ACC112 (cell line): ENCODE measurements at regions not wholly inside any gene's neighbourhood (a gene's known extent, or its start where the extent isn't known, plus 50 kb on each side); places are given as distances from the start of the nearest gene placed in this dataset.
"Not testable (repeated sequence)": the region's sequence is repeated elsewhere in the genome, so short reads cannot be mapped to it uniquely, and the experiment has no call there.

Experiments
- H2AFZ ChIP-seq: fragments of 200-600 bp; sonication (generic); one replicate; pipeline ENCODE4 v1.6.0; 2017; ENCODE audit warnings: antibody characterized with exemption, low read length; ENCODE audit not compliant: unreplicated experiment
- H3K27ac ChIP-seq: fragments of 200-600 bp; sonication (generic); 2 replicates; pipeline ENCODE4 v1.5.1; 2014; ENCODE audit warnings: low read depth, mild to moderate bottlenecking, antibody characterized with exemption, low read length, moderate library complexity
- H3K27me3 ChIP-seq: fragments of 200-600 bp; sonication (generic); 2 replicates; pipeline ENCODE4 v1.6.1; 2014; ENCODE audit warnings: mild to moderate bottlenecking, antibody characterized with exemption, low read length, moderate library complexity, mixed read lengths; ENCODE audit not compliant: insufficient read depth
- H3K36me3 ChIP-seq: fragments of 200-600 bp; sonication (generic); 2 replicates; pipeline ENCODE4 v1.6.1; 2016; ENCODE audit warnings: mild to moderate bottlenecking, antibody characterized with exemption, low read length, moderate library complexity, mixed read lengths; ENCODE audit not compliant: insufficient read depth
- H3K4me1 ChIP-seq: fragments of 200-600 bp; sonication (generic); one replicate; pipeline ENCODE4 v1.6.1; 2016; ENCODE audit warnings: low read length, mixed read lengths; ENCODE audit not compliant: insufficient read depth, unreplicated experiment, control insufficient read depth
- H3K4me3 ChIP-seq: fragments of 200-600 bp; sonication (generic); 2 replicates; pipeline ENCODE4 v1.5.1; 2014; ENCODE audit warnings: mild to moderate bottlenecking, low read depth, low read length
- H3K79me2 ChIP-seq: fragments of 200-600 bp; sonication (generic); one replicate; pipeline ENCODE4 v1.6.0; 2016; ENCODE audit warnings: low read length; ENCODE audit not compliant: control insufficient read depth, unreplicated experiment, insufficient read depth

- Histone ChIP-seq H3K27me3 (peaks cover 4% of the 10 kb centered on the region; the same call in 1 of the 2 replicates), H3K4me3 (no peak overlapping the region), H2AFZ (no peak overlapping the region), H3K4me1 (no peaks in the 10 kb centered on the region), H3K79me2 (no peaks in the 10 kb centered on the region), H3K27ac (no peak overlapping the region), H3K36me3 (no peaks in the 10 kb centered on the region)
Observed at GRCh38 chr7:149334930-149335329, 72.9 kb downstream of the ZNF783 start.

GRCh38 chr7:149348758-149349369 lies 86.9 kb downstream of the ZNF783 start:
- Histone ChIP-seq H3K27ac (no peak overlapping the region), H3K4me1 (no peaks in the 10 kb centered on the region), H3K27me3 (peaks cover 8% of the 10 kb centered on the region; the same call in 1 of the 2 replicates), H3K4me3 (no peak overlapping the region), H3K79me2 (no peaks in the 10 kb centered on the region), H3K36me3 (no peaks in the 10 kb centered on the region), H2AFZ (no peak overlapping the region)

GRCh38 chr7:149353739-149354504 lies 91.9 kb downstream of the ZNF783 start:
- Histone ChIP-seq H3K27me3 (peaks cover 10% of the 10 kb centered on the region; the same call in 1 of the 2 replicates), H2AFZ (no peak overlapping the region)

GRCh38 chr7:149355035-149355389 lies 93.0 kb downstream of the ZNF783 start:
- H2AFZ ChIP-seq, H3K79me2 ChIP-seq, H3K4me1 ChIP-seq, H3K36me3 ChIP-seq, H3K27ac ChIP-seq, H3K4me3 ChIP-seq: not testable (repeated sequence)
- H3K27me3 ChIP-seq, result peaks cover 19% of the 10 kb centered on the region; the same call in 1 of the 2 replicates

More at GRCh38 chr7:149353739-149354504, 91.9 kb downstream of the ZNF783 start:
- Histone ChIP-seq H3K36me3 (no peaks in the 10 kb centered on the region), H3K4me3 (no peak overlapping the region), H3K79me2 (no peaks in the 10 kb centered on the region), H3K27ac (no peak overlapping the region), H3K4me1 (no peaks in the 10 kb centered on the region)

GRCh38 chr7:149355390-149356048 lies 93.5 kb downstream of the ZNF783 start:
- H3K27ac ChIP-seq, result no peak overlapping the region
- H2AFZ ChIP-seq, result no peak overlapping the region
- H3K27me3 ChIP-seq, result peaks cover 20% of the 10 kb centered on the region; the same call in 1 of the 2 replicates
- no peaks in the 10 kb centered on the region for H3K4me1 ChIP-seq
- no peak overlapping the region for H3K4me3 ChIP-seq
- H3K36me3 ChIP-seq, result no peaks in the 10 kb centered on the region
- H3K79me2 ChIP-seq, result no peaks in the 10 kb centered on the region

GRCh38 chr7:149362696-149363095 lies 98.2 kb downstream of the ZNF777 start:
- Histone ChIP-seq H3K79me2 (no peaks in the 10 kb centered on the region), H3K4me1 (no peaks in the 10 kb centered on the region), H3K36me3 (no peaks in the 10 kb centered on the region), H3K4me3 (no peak overlapping the region), H3K27me3 (peaks cover 70% of the 10 kb centered on the region), H3K27ac (no peak overlapping the region), H2AFZ (no peak overlapping the region)

GRCh38 chr7:149367418-149368180 lies 93.3 kb downstream of the ZNF777 start:
- no peaks in the 10 kb centered on the region for H3K36me3 ChIP-seq
- H2AFZ ChIP-seq, result no peak overlapping the region
- H3K79me2 ChIP-seq, result no peaks in the 10 kb centered on the region
- H3K27me3 ChIP-seq, result peaks cover 53% of the 10 kb centered on the region
- no peaks in the 10 kb centered on the region for H3K4me1 ChIP-seq
- H3K27ac ChIP-seq, result no peak overlapping the region
- no peak overlapping the region for H3K4me3 ChIP-seq

- Histone ChIP-seq H3K4me3 (no peak overlapping the region), H2AFZ (no peak overlapping the region), H3K27ac (no peak overlapping the region), H3K36me3 (no peaks in the 10 kb centered on the region), H3K79me2 (no peaks in the 10 kb centered on the region), H3K4me1 (no peaks in the 10 kb centered on the region), H3K27me3 (peaks cover 46% of the 10 kb centered on the region)
Observed at GRCh38 chr7:149369497-149369896, 91.4 kb downstream of the ZNF777 start.

- H3K4me3 ChIP-seq, result no peak overlapping the region
Observed at GRCh38 chr7:149370790-149371189, 90.1 kb downstream of the ZNF777 start.

GRCh38 chr7:149373089-149373488 lies 87.8 kb downstream of the ZNF777 start:
- Histone ChIP-seq H3K27ac (no peak overlapping the region), H3K79me2 (no peaks in the 10 kb centered on the region), H3K4me1 (no peaks in the 10 kb centered on the region), H2AFZ (no peak overlapping the region), H3K4me3 (no peak overlapping the region), H3K27me3 (peaks cover 29% of the 10 kb centered on the region), H3K36me3 (no peaks in the 10 kb centered on the region)

More at GRCh38 chr7:149370790-149371189, 90.1 kb downstream of the ZNF777 start:
- Histone ChIP-seq H3K4me1 (no peaks in the 10 kb centered on the region), H3K79me2 (no peaks in the 10 kb centered on the region), H3K36me3 (no peaks in the 10 kb centered on the region), H2AFZ (no peak overlapping the region), H3K27ac (no peak overlapping the region), H3K27me3 (peaks cover 45% of the 10 kb centered on the region)
